ENCODE measurements at regions not wholly inside any gene's neighbourhood (a gene's known extent, or its start where the extent isn't known, plus 50 kb on each side); places are given as distances from the start of the nearest gene placed in this dataset.
"Not testable (repeated sequence)": the region's sequence is repeated elsewhere in the genome, so short reads cannot be mapped to it uniquely, and the experiment has no call there.

GRCh38 chr22:34422948-34423347, 502.7 kb upstream of the LARGE1 start:
- intact Hi-C loops (cut with micrococcal nuclease) = not testable (repeated sequence)

GRCh38 chr22:34427436-34427835, 507.2 kb upstream of the LARGE1 start:
- intact Hi-C loops (cut with micrococcal nuclease) = no loop called here

GRCh38 chr22:34427841-34428240, 507.6 kb upstream of the LARGE1 start:
- intact Hi-C loops (cut with micrococcal nuclease) = no loop called here

- intact Hi-C loops (cut with micrococcal nuclease) = no loop called here
These were observed 509.0 kb upstream of the LARGE1 start for GRCh38 chr22:34429314-34429713.

GRCh38 chr22:34430386-34430785, 510.1 kb upstream of the LARGE1 start:
- intact Hi-C loops (cut with micrococcal nuclease) = no loop called here

- intact Hi-C loops (cut with micrococcal nuclease) = no loop called here
These were observed 514.1 kb upstream of the LARGE1 start for GRCh38 chr22:34434371-34434770.

- intact Hi-C loops (cut with micrococcal nuclease) = no loop called here
These were observed 516.9 kb upstream of the LARGE1 start for GRCh38 chr22:34437140-34437539.

GRCh38 chr22:34454598-34454997, 534.3 kb upstream of the LARGE1 start:
- intact Hi-C loops (cut with micrococcal nuclease) = no loop called here

- intact Hi-C loops (cut with micrococcal nuclease) = no loop called here
These were observed 542.5 kb upstream of the LARGE1 start for GRCh38 chr22:34462795-34463194.

GRCh38 chr22:34475886-34476285, 555.6 kb upstream of the LARGE1 start:
- intact Hi-C loops (cut with micrococcal nuclease) = no loop called here

- intact Hi-C loops (cut with micrococcal nuclease) = no loop called here
These were observed 556.5 kb upstream of the LARGE1 start for GRCh38 chr22:34476762-34477161.

- intact Hi-C loops (cut with micrococcal nuclease) = no loop called here
These were observed 560.8 kb upstream of the LARGE1 start for GRCh38 chr22:34481090-34481489.

- intact Hi-C loops (cut with micrococcal nuclease) = no loop called here
These were observed 566.1 kb upstream of the LARGE1 start for GRCh38 chr22:34486381-34486780.

- intact Hi-C loops (cut with micrococcal nuclease) = no loop called here
These were observed 569.6 kb upstream of the LARGE1 start for GRCh38 chr22:34489861-34490260.

GRCh38 chr22:34490886-34491285, 570.6 kb upstream of the LARGE1 start:
- intact Hi-C loops (cut with micrococcal nuclease) = no loop called here

- intact Hi-C loops (cut with micrococcal nuclease) = no loop called here
These were observed 572.5 kb upstream of the ISX start for GRCh38 chr22:34493486-34493885.

GRCh38 chr22:34501366-34501965, 564.5 kb upstream of the ISX start:
- intact Hi-C loops (cut with micrococcal nuclease) = no loop called here

GRCh38 chr22:34502821-34503220, 563.1 kb upstream of the ISX start:
- intact Hi-C loops (cut with micrococcal nuclease) = no loop called here

- intact Hi-C loops (cut with micrococcal nuclease) = no loop called here
These were observed 557.2 kb upstream of the ISX start for GRCh38 chr22:34508797-34509196.

- intact Hi-C loops (cut with micrococcal nuclease) = no loop called here
These were observed 539.3 kb upstream of the ISX start for GRCh38 chr22:34526681-34527080.

GRCh38 chr22:34534101-34534500, 531.9 kb upstream of the ISX start:
- intact Hi-C loops (cut with micrococcal nuclease) = no loop called here

GRCh38 chr22:34567367-34567766, 498.6 kb upstream of the ISX start:
- intact Hi-C loops (cut with micrococcal nuclease) = no loop called here

GRCh38 chr22:34570408-34570807, 495.6 kb upstream of the ISX start:
- intact Hi-C loops (cut with micrococcal nuclease) = no loop called here

GRCh38 chr22:34579519-34579918, 486.4 kb upstream of the ISX start:
- intact Hi-C loops (cut with micrococcal nuclease) = no loop called here

All from T-helper 2 cell treated with Interferon-gamma antibody and Interleukin-4, amounts not matched to agents 100 ng/mL and 5 ng/mL, for 36 hours (primary cell).